ENCODE measurements at regions not wholly inside any gene's neighbourhood (a gene's known extent, or its start where the extent isn't known, plus 50 kb on each side); places are given as distances from the start of the nearest gene placed in this dataset.

DNA sequence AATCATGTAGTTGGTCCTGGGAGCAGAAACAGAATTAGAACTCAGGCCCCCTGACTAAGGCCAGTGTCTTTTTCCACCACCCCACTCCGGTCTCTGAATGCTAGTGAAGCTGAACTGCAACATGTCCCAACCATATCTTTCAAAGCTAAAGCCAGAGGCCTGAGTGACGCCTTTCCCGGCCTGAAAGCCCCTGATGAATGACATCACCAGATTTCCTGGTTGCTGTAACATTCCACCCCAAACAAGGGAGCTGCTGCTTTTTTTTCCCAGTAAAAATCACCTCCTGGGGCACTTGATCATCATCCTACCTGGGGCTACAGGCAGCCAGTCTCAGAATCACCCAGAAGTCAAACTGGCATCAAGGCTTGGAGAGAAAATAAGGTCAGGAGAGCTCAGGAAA, 162.7 kb downstream of the ARL4C start:
- TF ChIP-seq, protein P1, sequence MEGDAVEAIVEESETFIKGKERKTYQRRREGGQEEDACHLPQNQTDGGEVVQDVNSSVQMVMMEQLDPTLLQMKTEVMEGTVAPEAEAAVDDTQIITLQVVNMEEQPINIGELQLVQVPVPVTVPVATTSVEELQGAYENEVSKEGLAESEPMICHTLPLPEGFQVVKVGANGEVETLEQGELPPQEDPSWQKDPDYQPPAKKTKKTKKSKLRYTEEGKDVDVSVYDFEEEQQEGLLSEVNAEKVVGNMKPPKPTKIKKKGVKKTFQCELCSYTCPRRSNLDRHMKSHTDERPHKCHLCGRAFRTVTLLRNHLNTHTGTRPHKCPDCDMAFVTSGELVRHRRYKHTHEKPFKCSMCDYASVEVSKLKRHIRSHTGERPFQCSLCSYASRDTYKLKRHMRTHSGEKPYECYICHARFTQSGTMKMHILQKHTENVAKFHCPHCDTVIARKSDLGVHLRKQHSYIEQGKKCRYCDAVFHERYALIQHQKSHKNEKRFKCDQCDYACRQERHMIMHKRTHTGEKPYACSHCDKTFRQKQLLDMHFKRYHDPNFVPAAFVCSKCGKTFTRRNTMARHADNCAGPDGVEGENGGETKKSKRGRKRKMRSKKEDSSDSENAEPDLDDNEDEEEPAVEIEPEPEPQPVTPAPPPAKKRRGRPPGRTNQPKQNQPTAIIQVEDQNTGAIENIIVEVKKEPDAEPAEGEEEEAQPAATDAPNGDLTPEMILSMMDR (IDR thresholded peaks at IDR 0.05; ENCODE audit: extremely low read depth in 1 of 2, insufficient read depth in 1 of 2, low read depth in 1 of 2, low read length in 2 of 2) = no peak
- TF ChIP-seq POLR2A (IDR thresholded peaks at IDR 0.05; ENCODE audit: low read depth, low read length) (no peak), MYC (IDR thresholded peaks at IDR 0.05; ENCODE audit: low read depth, low read length) (no peak)
- TF ChIP-seq, protein P2, sequence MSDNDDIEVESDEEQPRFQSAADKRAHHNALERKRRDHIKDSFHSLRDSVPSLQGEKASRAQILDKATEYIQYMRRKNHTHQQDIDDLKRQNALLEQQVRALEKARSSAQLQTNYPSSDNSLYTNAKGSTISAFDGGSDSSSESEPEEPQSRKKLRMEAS (IDR thresholded peaks at IDR 0.05; ENCODE audit: insufficient read depth, insufficient read length) = no peak
